IPS DF 4.7 (cell line): ENCODE measurements at regions not wholly inside any gene's neighbourhood (a gene's known extent, or its start where the extent isn't known, plus 50 kb on each side); places are given as distances from the start of the nearest gene placed in this dataset.

Experiments
- DNase-seq: peaks from one replicate; pipeline ENCODE4 v3.0.0-alpha.2; 2013; ENCODE audit warnings: low spot score; ENCODE audit errors: extremely low read depth

DNA sequence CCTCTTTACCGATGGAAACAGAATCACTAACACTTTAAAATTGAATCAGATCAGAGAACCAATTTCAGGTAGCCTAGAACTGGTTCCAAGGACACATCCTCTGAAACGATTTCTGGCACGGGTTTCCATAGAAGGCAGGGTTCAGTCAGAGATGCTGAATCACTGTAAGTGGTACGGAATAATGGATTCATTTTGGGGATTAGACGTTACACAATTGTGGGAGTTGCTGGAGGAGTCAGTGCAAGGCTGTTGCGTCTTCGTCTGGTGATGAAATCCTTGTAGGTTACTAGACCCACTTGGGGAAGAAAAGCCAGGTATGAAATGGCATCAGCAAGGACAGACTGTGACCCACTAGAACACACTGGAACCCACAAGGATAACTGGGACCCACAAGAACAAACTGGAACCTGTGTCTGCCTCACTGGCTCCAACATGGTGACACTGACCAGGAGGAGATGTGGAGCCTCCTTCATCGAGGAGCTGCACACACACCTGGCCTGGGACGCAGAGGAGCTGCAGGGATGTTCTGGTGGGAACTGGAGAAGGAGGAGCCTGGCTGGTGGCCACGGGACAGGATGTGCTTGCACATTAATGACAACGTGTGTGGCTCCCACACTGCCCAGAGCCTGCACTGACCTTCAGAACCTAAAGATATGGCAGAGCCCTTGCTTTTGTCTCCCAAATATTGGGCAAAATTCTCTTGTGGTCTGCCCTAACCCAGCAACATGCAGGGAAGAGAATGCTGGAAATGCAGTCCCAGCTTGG, 105.1 kb downstream of the TRAPPC11 start:
- no peak for DNase-seq

GRCh38 chr4:183765251-183765911, 106.3 kb downstream of the TRAPPC11 start:
- no peak for DNase-seq

DNA sequence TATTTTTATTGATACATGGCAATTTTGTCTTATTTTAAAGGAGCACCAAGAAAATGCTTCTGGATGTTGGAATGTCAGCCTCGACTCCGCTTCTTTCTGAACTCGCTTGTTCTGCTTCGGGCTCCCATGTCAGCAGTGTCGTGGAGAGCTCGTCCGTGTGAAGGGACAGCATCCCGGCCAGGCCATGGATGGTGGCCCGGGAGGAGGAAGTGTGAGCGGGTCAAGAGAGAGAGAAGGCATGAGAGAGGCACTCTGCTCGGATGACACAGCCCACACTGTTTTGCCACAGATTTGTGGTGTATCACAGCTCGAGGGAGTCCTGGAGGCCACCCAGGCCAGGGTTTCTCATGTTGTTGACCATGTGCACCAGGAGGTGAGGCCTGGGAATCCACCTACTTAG, 107.0 kb downstream of the TRAPPC11 start:
- DNase-seq: no peak

- no peak for DNase-seq
Observed at GRCh38 chr4:183770906-183771305, 111.8 kb downstream of the TRAPPC11 start.

DNA sequence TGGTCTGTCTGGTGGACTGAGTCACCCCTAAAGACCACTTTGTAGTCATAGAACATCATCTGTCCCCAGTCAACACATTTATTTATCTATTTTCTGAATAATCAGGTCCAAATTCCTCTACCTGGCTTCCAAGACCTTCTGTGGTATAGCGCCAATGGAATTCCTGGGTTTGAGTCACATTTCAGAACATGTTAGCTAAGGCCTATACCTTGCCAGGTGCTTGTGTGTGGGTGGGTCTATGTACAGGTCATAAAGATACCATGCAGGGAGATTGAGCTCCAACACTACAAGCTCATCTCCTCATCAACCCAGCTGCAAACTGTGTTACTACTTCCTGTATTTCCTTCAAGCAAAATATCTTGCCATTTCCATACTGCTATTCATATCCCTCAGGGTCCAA, 113.3 kb downstream of the TRAPPC11 start:
- DNase-seq: no peak

GRCh38 chr4:183773790-183774189, 114.7 kb downstream of the TRAPPC11 start:
- no peak for DNase-seq

DNA sequence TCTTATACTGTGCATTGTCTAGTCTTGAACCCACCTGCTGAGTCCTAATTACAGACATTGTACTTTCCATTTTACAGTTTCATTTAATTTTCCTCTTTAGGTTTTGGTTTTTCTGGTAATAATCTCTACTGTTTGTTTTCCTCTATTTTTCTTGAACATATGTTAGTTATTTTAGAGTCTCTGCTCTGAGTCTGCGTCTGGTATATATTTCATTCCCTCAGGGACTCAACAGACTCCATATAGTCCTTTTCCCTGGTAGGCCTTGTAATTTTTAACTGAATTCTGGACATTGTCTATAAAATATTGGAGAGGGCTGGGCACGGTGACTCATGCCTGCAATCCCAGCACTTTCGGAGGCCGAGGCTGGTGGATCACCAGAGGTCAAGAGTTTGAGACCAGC, 121.8 kb upstream of the STOX2 start:
- no peak for DNase-seq

GRCh38 chr4:183783991-183784553, 121.0 kb upstream of the STOX2 start:
- DNase-seq: no peak

DNA sequence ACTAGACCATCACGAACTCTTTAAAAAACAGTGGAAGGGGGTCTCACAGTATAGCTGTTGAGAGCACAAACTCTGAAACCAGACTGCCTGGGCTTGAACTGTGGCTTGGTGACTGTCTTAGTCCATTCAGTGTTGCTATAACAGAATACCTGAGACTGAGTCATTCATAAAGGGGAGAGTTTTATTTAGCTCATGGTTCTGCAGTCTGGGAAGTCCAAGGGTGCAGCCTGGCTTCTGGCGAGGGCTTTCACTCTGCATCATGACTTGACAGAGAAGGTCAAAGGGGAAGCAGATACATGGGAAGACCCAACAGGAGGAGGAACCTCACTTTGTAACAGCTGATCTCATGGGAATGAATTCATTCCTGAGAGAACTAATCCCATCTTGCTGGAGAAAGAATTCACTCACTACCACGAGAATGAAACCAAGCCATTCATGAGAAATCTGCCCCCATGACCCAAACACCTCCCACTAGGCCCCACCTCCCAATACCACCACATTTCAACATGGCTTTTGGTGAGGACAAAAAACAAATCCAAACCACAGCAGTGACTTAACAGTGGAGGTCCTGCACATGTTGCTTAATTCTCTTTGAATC, 116.7 kb upstream of the STOX2 start:
- DNase-seq: no peak

GRCh38 chr4:183789657-183790056, 115.5 kb upstream of the STOX2 start:
- no peak for DNase-seq

DNA sequence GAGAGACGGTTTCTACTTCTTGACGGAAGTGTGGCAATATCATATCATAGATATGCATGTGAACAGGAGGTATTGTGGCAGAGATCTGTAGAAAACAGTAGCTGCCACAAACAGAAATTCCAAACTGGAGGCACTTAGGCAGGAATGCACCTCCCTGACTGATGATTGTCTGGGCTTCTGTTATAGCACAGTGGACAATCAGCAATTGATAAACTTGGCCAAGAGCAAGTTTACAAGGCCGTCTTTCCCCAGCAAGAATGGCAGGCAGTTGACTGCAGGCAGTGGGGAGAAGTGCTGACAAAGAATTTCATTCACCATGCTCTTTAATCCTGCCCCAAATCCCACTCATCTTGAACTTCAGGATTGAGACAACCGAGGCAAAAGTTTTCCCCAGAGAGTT, 114.4 kb upstream of the STOX2 start:
- no peak for DNase-seq

DNA sequence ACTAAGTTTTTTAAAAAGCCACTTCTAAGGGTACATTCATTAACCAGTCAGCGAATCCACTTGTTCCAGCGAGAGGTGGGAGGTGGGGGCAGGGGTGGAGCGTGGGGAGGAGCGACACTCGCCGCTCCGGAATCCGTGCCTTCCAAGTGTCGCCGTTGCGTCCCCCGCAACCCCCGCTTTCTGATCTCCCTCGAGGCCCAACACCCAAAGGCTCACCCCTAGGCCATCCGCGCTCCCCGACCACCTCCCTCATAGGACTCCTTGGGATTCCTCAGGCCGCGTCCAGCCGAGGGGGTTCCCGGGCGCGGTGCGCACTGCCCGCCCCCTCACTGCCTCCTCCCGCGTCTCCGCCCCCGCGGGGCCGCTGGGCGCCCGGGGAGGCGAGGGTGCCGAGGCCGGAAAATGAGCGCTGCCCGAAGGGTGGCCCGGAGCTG, 108.1 kb upstream of the STOX2 start:
- no peak for DNase-seq

GRCh38 chr4:183797445-183798300, 107.4 kb upstream of the STOX2 start:
- no peak for DNase-seq

DNA sequence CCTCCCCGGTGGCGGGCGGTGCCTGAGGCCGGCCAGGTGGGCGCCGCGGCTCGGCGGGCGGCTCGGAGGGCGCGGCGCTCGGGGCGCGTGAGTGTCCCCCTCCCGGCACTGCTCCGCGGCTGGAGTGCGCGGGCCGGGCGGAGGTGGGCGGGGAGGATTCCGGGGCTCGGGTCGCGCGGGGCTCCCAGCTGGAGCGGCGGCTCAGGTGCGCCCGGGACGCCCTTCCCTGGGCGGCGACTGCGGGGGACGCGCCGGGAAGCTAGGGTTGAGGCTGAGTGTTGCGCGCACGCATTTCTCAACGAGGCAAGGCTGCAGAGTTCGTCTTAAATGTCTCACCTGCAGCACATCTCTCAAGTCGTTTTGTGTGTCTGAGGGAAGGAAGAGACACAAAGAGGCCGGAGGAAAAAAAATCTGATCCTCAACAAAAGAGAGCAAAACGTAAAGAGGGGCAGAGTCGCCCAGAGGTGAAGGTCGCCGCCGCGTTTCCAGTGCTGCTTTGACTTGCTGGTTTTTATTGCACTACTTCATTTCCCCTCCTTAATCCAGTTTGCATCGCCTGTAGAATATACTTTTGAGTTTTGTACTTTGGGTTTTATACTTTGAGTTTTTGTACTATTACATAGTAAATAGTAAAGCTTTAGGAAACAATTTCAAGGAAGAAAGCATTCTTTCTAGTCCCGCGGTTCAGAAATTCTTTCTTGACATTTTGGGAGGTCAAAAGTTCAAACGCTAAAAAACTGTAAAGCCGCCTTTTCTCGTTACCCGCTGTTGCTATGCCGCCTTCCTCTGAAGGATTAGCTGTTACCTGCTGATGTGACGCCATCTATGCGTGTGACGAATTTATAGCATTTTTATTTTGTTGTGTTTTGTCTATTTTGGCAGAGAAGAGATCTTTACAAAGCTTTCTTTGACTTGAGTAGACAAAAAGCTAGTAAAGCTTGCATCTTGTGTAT, 106.5 kb upstream of the STOX2 start:
- no peak for DNase-seq

DNA sequence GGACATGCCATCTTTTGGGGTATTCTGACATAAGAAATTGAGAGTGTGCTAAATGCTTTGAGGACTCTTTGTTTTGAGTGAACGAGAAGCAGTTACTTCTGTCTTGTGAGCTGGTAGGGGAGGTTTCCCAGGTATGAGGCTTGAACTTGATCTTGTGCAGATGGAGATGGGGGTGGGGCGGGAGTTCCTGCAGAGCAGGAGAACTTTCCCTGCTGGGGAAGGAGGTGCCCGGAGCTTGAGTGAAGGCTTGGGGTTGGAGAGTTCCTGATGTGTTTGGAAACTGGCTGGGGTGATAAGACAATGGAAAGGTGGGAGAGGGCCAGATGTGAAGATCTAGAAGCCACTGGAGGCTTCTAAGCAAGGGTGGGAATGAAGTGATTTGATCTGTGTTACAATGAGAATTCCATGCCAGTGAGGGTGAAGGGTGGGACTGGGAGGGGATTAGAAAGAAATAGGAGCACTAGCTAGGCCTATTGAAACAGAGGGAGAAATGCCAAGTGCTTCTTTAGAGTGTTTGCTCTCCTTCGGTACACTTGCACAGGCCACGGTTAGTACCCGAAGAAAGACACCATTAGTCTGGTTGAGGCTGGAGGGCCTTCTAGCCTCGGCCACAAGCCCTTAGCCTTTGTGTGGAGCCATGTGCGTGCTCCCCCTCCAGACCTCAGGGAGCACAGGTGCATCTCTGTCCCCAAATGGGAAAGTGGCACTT, 103.5 kb upstream of the STOX2 start:
- DNase-seq: no peak

DNA sequence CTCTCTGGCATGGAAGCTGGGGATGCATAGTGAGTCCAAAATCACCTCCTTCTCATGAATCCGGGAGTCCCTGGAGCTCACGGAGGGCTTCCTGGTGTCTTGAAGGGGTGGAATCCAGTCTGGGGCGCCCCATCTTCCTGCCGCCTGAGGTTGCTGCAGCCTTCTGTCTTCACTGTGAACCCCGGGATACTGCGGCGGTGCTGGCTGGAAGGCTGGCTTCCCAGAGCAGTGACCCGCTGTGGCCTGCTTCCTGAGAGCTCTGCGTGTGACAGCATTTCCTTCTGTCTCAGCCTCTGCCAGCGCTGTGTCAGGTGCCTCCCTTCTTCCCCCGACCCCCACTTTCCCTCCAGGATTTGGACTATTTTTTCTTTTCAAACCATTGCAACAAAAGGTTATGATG, 98.8 kb upstream of the STOX2 start:
- no peak for DNase-seq

DNA sequence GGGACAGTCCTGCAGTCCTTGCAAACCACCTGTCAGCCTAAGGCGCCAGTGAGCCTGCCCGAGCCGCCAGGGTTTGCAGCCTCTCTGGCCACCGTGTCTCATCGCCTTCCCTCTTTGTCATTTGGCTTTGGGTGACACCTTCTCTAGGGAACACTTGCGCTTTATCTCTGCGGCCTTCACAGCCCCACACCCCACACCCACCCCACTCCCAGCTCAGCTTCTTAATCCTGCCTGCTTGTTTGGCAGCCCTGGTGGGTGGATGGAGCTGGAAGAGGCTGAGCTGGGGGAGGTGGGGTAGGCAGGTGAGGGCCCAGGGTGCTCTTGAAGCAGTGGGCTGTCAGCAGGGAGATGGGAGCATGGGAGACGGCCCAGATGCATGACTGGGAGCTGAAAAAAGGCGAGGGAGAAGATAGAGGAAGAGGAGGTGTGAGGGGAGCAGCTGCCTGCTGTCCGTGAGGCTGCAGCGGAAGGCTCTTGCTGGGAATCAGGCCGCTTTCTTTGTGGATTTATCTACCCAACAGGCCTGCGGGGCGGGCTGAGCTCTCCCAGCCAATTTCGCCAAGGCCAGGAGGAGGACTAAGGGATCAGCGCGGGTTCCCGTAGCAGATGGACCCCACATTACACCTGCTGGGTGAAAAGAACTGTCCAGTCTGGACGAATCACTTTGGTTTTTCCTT, 97.5 kb upstream of the STOX2 start:
- no peak for DNase-seq

DNA sequence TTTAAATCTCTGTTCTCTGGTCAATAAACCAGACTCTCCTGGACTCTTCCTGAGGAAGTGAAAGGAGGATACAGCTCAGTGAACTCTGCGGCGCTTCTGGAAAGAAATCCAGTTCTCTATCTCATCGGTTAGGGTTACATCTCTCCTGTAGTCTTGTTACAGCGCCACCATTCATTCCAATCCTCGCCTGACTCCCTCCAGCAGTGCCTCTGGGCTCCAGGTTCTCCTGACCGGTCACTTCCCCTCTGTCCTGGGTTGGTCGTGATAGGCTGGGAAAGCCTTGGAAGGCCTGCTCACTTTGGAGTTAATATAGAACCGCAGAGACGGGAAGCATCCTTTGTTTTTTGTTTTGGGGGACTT, 97.0 kb upstream of the STOX2 start:
- no peak for DNase-seq

DNA sequence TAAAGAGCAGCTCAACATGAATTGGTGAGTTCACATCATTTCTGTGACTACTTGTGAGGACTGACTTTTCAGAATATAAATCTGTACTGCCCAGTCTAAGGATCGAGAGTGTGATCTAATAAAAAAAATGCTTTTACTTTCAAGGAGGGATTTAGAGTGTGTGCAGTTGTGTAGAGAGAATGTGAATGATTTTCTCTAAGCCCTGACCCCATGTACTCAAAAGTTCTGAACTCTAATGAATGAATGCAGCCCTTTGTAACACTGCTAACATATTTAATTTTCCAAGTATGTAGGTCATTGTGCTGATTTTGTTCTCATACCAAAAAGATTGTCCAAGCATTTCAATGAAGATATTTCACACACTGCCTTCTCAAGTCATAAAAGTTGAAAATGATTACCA, 92.5 kb upstream of the STOX2 start:
- no peak for DNase-seq
